Liver (tissue), 8 donors: ENCODE measurements at regions not wholly inside any gene's neighbourhood (a gene's known extent, or its start where the extent isn't known, plus 50 kb on each side); places are given as distances from the start of the nearest gene placed in this dataset.

Experiments
- DNase-seq: peaks from one replicate; pipeline ENCODE4 v3.0.0-alpha.2; 2017; ENCODE audit warnings: low spot score
- H3K27ac ChIP-seq, 2 donors: one replicate each; pipeline ENCODE4 v1.7.0; 2013; ENCODE audit warnings: inconsistent platforms in 2 of 2, low read length in 2 of 2, control low read depth in 1 of 2, low read depth in 1 of 2, mild to moderate bottlenecking in 1 of 2
- H3K27me3 ChIP-seq, 4 donors: one replicate each; pipeline versions ENCODE4 v1.6.1 to v1.7.0; 2013; ENCODE audit warnings: low read length in 3 of 4, inconsistent platforms in 1 of 4, mild to moderate bottlenecking in 1 of 4, moderate library complexity in 1 of 4; ENCODE audit not compliant: control insufficient read depth in 4 of 4, insufficient read depth in 4 of 4
- H3K36me3 ChIP-seq, 4 donors: one replicate each; pipeline versions ENCODE4 v1.6.1 to v1.7.0; 2013; ENCODE audit warnings: low read length in 3 of 4, mild to moderate bottlenecking in 3 of 4, low read depth in 1 of 4, moderate library complexity in 1 of 4; ENCODE audit not compliant: control insufficient read depth in 4 of 4, insufficient read depth in 3 of 4
- H3K4me1 ChIP-seq, 4 donors: one replicate each; pipeline versions ENCODE4 v1.6.1 to v1.7.0; 2013; ENCODE audit warnings: low read length in 3 of 4, mild to moderate bottlenecking in 3 of 4, moderate library complexity in 1 of 4; ENCODE audit not compliant: control insufficient read depth in 4 of 4, insufficient read depth in 4 of 4
- H3K4me3 ChIP-seq, 3 donors: one replicate each; pipeline versions ENCODE4 v1.6.1 to v1.7.0; 2013; ENCODE audit warnings: low read length in 3 of 3, control low read depth in 1 of 3, low read depth in 1 of 3, mild to moderate bottlenecking in 1 of 3
- H3K9ac ChIP-seq, 2 donors: one replicate each; pipeline ENCODE4 v1.7.0; 2013; ENCODE audit warnings: low read length in 2 of 2, mild to moderate bottlenecking in 2 of 2, moderate library complexity in 2 of 2, control low read depth in 1 of 2, low read depth in 1 of 2
- H3K9me3 ChIP-seq, 4 donors: one replicate each; pipeline versions ENCODE4 v1.6.1 to v1.7.0; 2013; ENCODE audit warnings: low read length in 3 of 4; ENCODE audit not compliant: control insufficient read depth in 4 of 4
- EGR1 ChIP-seq, 2 donors: IDR thresholded peaks; 2 replicates each; pipeline ENCODE4 v1.6.1; 2016 to 2018; ENCODE audit warnings: antibody characterized with exemption in 2 of 2, low read depth in 2 of 2
- FOXA1 ChIP-seq: IDR thresholded peaks from 2 replicates; pipeline ENCODE4 v1.6.1; 2016; ENCODE audit warnings: antibody characterized with exemption
- FOXA2 ChIP-seq: IDR thresholded peaks from 2 replicates; pipeline ENCODE4 v1.6.1; 2016; ENCODE audit warnings: antibody characterized with exemption
- GABPA ChIP-seq, 2 donors: IDR thresholded peaks in 1 of 2; conservative IDR thresholded peaks in 1 of 2; 2 replicates each; pipeline ENCODE4 v1.6.1; 2016; ENCODE audit warnings: antibody characterized with exemption in 2 of 2, mild to moderate bottlenecking in 1 of 2, moderate library complexity in 1 of 2
- HNF4A ChIP-seq, 2 donors: conservative IDR thresholded peaks; 2 replicates each; pipeline ENCODE4 v1.6.1; 2016; ENCODE audit warnings: antibody characterized with exemption in 2 of 2, mild to moderate bottlenecking in 2 of 2
- HNF4G ChIP-seq: IDR thresholded peaks from 2 replicates; pipeline ENCODE4 v1.6.1; 2016; ENCODE audit warnings: antibody characterized with exemption
- JUND ChIP-seq, 2 donors: IDR thresholded peaks; 2 replicates each; pipeline ENCODE4 v1.6.1; 2016; ENCODE audit warnings: antibody characterized with exemption in 2 of 2
- NR2F2 ChIP-seq: IDR thresholded peaks from 2 replicates; pipeline ENCODE4 v1.6.1; 2016; ENCODE audit warnings: antibody characterized with exemption
- RAD21 ChIP-seq, 2 donors: IDR thresholded peaks; 2 replicates each; pipeline ENCODE4 v1.6.1; 2016; ENCODE audit warnings: antibody characterized with exemption in 2 of 2, mild to moderate bottlenecking in 2 of 2
- RXRA ChIP-seq, 2 donors: IDR thresholded peaks; 2 replicates each; pipeline ENCODE4 v1.6.1; 2017 to 2018; ENCODE audit warnings: antibody characterized with exemption in 2 of 2, mild to moderate bottlenecking in 1 of 2
- SP1 ChIP-seq: IDR thresholded peaks from 2 replicates; pipeline ENCODE4 v1.6.1; 2018; ENCODE audit warnings: antibody characterized with exemption, mild to moderate bottlenecking
- TAF1 ChIP-seq: conservative IDR thresholded peaks from 2 replicates; pipeline ENCODE4 v1.6.1; 2016; ENCODE audit warnings: antibody characterized with exemption, mild to moderate bottlenecking
- YY1 ChIP-seq: IDR thresholded peaks from 2 replicates; pipeline ENCODE4 v1.6.1; 2016; ENCODE audit warnings: antibody characterized with exemption, mild to moderate bottlenecking
- ZBTB33 ChIP-seq: IDR thresholded peaks from 2 replicates; pipeline ENCODE4 v1.6.1; 2016; ENCODE audit warnings: antibody characterized with exemption
- WGBS: extraction: QIAGEN DNeasy Blood & Tissue Kit; methylation state at CpG from one replicate; pipeline ENCODE4 v1.1.7; 2013; 5-methylcytosine and 5-hydroxymethylcytosine counted together
- TF ChIP-seq, protein P1 (sequence below): fragments of 150-350 bp; IDR thresholded peaks from 2 replicates; pipeline ENCODE4 v1.5.1; 2017; ENCODE audit warnings: improper control_type of control experiment, low read depth, low read length; ENCODE audit not compliant: missing input control
- TF ChIP-seq, protein P2 (sequence below): IDR thresholded peaks from 2 replicates; pipeline ENCODE4 v1.6.1; 2016; ENCODE audit warnings: antibody characterized with exemption
- TF ChIP-seq, protein P3 (sequence below): IDR thresholded peaks from 2 replicates; pipeline ENCODE4 v1.6.1; 2016; ENCODE audit warnings: antibody characterized with exemption, mild to moderate bottlenecking
- TF ChIP-seq, protein P4 (sequence below): IDR thresholded peaks from 2 replicates; pipeline ENCODE4 v1.6.1; 2016; ENCODE audit warnings: antibody characterized with exemption
- donor health status: healthy.
- donor health status: healthy.
- donor health status: healthy.
- donor health status: healthy.
- donor health status: healthy.

DNA sequence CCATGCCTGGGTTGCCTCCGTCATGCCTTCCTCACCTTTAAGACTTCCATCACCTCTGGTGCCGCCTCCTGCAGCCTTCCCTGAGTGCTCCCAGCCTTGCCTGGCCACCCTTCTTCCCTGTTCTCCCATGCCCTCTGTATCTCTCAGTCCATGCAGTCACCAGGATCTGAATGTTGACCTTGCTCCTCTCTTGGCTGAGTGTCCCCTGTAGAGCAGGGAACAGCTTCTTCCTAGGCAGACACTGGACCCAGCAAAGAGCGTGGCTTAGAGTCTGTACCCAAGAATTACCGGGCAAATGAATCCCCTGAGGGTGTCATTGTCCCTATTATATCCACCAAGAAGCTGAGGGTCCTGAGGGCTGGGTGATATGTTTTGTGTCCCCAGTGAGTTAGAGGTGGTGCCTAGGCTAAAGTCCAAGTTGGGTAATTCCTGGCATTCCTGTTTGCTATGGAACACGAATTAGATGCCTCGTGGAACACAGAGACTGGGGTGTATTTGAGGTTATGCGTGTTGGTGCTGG is 505.6 kb downstream of the RPS24 start:
- WGBS, result 39% methylated on average over 7 of the region's 7 CpGs
- Histone ChIP-seq H3K9ac (no peak overlapping the region), H3K4me3 (no peak overlapping the region), H3K27ac (peak overlapping the region; percentile 60 to 61), H3K27me3 (no peaks in the 10 kb centered on the region), H3K4me1 (peaks cover 5 to 26% (median 19%) of the 10 kb centered on the region in 4 donors), H3K36me3 (no peaks in the 10 kb centered on the region), H3K9me3 (no peaks in the 10 kb centered on the region)
- no peak for DNase-seq
- TF ChIP-seq EGR1 (IDR thresholded peaks at IDR 0.05; ENCODE audit: low read depth in 2 of 2) (no peak), HNF4A (conservative IDR thresholded peaks at IDR 0.05) (peak; percentile 96 to 98), YY1 (peak; percentile 49), TAF1 (no peak), FOXA1 (peak; percentile 64), GABPA (IDR thresholded peaks at IDR 0.05 in 1 of 2, conservative IDR thresholded peaks at IDR 0.05 in 1 of 2) (no peak), RXRA (IDR thresholded peaks at IDR 0.05) (peak; percentile 84 to 95), FOXA2 (peak; percentile 31), HNF4G (peak; percentile 88), ZBTB33 (peak; percentile 66), JUND (IDR thresholded peaks at IDR 0.05) (peak in 1 of 2 donors; percentile 81), RAD21 (IDR thresholded peaks at IDR 0.05) (peak; percentile 44 to 52), SP1 (peak; percentile 90), NR2F2 (peak; percentile 51)
- TF ChIP-seq, protein P1, sequence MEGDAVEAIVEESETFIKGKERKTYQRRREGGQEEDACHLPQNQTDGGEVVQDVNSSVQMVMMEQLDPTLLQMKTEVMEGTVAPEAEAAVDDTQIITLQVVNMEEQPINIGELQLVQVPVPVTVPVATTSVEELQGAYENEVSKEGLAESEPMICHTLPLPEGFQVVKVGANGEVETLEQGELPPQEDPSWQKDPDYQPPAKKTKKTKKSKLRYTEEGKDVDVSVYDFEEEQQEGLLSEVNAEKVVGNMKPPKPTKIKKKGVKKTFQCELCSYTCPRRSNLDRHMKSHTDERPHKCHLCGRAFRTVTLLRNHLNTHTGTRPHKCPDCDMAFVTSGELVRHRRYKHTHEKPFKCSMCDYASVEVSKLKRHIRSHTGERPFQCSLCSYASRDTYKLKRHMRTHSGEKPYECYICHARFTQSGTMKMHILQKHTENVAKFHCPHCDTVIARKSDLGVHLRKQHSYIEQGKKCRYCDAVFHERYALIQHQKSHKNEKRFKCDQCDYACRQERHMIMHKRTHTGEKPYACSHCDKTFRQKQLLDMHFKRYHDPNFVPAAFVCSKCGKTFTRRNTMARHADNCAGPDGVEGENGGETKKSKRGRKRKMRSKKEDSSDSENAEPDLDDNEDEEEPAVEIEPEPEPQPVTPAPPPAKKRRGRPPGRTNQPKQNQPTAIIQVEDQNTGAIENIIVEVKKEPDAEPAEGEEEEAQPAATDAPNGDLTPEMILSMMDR, result peak; percentile 7
- TF ChIP-seq, protein P2, sequence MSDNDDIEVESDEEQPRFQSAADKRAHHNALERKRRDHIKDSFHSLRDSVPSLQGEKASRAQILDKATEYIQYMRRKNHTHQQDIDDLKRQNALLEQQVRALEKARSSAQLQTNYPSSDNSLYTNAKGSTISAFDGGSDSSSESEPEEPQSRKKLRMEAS, result peak; percentile 75
- TF ChIP-seq, protein P3, sequence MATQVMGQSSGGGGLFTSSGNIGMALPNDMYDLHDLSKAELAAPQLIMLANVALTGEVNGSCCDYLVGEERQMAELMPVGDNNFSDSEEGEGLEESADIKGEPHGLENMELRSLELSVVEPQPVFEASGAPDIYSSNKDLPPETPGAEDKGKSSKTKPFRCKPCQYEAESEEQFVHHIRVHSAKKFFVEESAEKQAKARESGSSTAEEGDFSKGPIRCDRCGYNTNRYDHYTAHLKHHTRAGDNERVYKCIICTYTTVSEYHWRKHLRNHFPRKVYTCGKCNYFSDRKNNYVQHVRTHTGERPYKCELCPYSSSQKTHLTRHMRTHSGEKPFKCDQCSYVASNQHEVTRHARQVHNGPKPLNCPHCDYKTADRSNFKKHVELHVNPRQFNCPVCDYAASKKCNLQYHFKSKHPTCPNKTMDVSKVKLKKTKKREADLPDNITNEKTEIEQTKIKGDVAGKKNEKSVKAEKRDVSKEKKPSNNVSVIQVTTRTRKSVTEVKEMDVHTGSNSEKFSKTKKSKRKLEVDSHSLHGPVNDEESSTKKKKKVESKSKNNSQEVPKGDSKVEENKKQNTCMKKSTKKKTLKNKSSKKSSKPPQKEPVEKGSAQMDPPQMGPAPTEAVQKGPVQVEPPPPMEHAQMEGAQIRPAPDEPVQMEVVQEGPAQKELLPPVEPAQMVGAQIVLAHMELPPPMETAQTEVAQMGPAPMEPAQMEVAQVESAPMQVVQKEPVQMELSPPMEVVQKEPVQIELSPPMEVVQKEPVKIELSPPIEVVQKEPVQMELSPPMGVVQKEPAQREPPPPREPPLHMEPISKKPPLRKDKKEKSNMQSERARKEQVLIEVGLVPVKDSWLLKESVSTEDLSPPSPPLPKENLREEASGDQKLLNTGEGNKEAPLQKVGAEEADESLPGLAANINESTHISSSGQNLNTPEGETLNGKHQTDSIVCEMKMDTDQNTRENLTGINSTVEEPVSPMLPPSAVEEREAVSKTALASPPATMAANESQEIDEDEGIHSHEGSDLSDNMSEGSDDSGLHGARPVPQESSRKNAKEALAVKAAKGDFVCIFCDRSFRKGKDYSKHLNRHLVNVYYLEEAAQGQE, result peak; percentile 56
- TF ChIP-seq, protein P4, sequence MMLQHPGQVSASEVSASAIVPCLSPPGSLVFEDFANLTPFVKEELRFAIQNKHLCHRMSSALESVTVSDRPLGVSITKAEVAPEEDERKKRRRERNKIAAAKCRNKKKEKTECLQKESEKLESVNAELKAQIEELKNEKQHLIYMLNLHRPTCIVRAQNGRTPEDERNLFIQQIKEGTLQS, result peak; percentile 29
